HUES48 (cell line): ENCODE measurements at regions not wholly inside any gene's neighbourhood (a gene's known extent, or its start where the extent isn't known, plus 50 kb on each side); places are given as distances from the start of the nearest gene placed in this dataset.

Source experiments
- H3K27ac ChIP-seq: one replicate; pipeline ENCODE4 v1.7.0; 2013; ENCODE audit warnings: low read depth, low read length, inconsistent platforms
- H3K27me3 ChIP-seq: 2 replicates; pipeline ENCODE4 v1.6.1; 2013; ENCODE audit warnings: mild to moderate bottlenecking, low read length; ENCODE audit not compliant: control insufficient read depth, insufficient read depth
- H3K36me3 ChIP-seq: 2 replicates; pipeline ENCODE4 v1.6.1; 2013; ENCODE audit warnings: low read length; ENCODE audit not compliant: control insufficient read depth, insufficient read depth
- H3K4me1 ChIP-seq: 2 replicates; pipeline ENCODE4 v1.6.1; 2013; ENCODE audit warnings: mild to moderate bottlenecking, low read length; ENCODE audit not compliant: control insufficient read depth, insufficient read depth
- H3K4me3 ChIP-seq: 2 replicates; pipeline ENCODE4 v1.5.1; 2013; ENCODE audit warnings: mild to moderate bottlenecking, low read depth, low read length
- H3K9ac ChIP-seq: 2 replicates; pipeline ENCODE4 v1.6.1; 2013; ENCODE audit warnings: mild to moderate bottlenecking, low read depth, low read length, moderate library complexity
- H3K9me3 ChIP-seq: 2 replicates; pipeline ENCODE4 v1.6.1; 2013; ENCODE audit warnings: low read length; ENCODE audit not compliant: control insufficient read depth, insufficient read depth

DNA sequence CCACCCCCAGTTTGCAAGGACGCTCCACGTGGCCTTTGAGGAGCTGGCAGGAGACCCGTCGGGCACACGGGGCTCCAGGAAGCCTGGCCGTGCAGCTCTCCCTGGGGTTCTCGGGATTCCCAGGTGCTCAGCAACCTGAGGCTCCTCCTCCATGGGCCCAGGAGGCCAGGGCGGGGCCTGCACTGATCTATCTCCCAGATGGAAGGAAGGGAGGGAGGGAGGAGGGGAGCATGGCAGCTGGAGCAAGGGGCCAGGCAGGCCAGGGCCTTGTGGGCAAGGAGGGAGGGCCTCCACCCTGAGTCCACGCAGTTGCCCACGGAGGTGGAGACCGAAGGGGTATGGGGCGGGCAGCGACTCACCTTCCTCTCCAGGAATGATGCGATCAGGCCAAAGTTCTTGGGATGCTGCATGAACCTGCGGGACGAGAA, 127.3 kb downstream of the RFLNA start:
- H3K4me3 ChIP-seq: no peak overlapping the region
- H3K27ac ChIP-seq: no peak overlapping the region
- peaks cover 83% of the 10 kb centered on the region for H3K36me3 ChIP-seq
- no peaks in the 10 kb centered on the region; the same call in 1 of the 2 replicates for H3K4me1 ChIP-seq
- H3K9ac ChIP-seq: no peak overlapping the region
- no peaks in the 10 kb centered on the region for H3K27me3 ChIP-seq
- no peaks in the 10 kb centered on the region for H3K9me3 ChIP-seq

DNA sequence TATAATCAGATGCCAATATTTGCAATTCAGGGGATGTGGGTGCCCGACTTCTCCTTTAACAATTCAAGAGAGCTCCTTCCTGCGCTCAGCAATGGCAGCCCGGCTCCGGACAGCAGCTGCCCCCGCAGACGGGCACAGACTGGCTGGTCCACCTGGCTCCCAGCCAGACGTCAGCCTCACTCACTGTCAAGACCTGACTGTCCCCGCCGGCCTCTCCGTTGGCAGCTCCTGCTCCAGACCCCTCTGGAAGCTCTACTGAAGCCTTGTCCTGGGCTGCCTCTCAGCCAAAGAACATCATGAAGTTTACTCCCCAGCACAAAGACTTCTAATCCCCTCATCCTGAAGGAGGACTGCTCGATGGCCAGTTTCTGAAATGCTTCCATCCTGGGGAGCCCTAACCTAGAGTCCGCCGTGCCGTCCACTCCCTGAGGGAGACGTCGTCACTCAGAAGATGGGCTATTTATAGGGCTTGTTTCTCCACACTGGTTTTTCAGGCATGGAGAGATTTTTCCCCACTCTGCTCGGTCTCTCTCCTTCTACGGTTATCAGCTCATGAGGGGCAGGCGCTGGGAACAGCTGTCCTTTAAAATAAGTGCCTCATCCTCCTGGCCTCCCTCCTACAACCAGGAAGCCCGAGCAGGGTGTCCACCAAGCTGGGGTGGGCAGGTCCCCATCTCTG, 126.2 kb downstream of the RFLNA start:
- Histone ChIP-seq H3K4me1 (no peaks in the 10 kb centered on the region; the same call in 1 of the 2 replicates), H3K27me3 (no peaks in the 10 kb centered on the region), H3K9ac (no peak overlapping the region), H3K4me3 (no peak overlapping the region), H3K9me3 (no peaks in the 10 kb centered on the region), H3K36me3 (peaks cover 79% of the 10 kb centered on the region), H3K27ac (no peak overlapping the region)

GRCh38 chr12:124420041-124420995, 125.4 kb downstream of the RFLNA start:
- H3K27me3 ChIP-seq: no peaks in the 10 kb centered on the region
- H3K9ac ChIP-seq: no peak overlapping the region
- H3K4me3 ChIP-seq: no peak overlapping the region
- no peak overlapping the region for H3K27ac ChIP-seq
- H3K36me3 ChIP-seq: peaks cover 71% of the 10 kb centered on the region
- no peaks in the 10 kb centered on the region; the same call in 1 of the 2 replicates for H3K4me1 ChIP-seq
- no peaks in the 10 kb centered on the region for H3K9me3 ChIP-seq

- Histone ChIP-seq H3K36me3 (peaks cover 67% of the 10 kb centered on the region), H3K9me3 (no peaks in the 10 kb centered on the region), H3K9ac (no peak overlapping the region), H3K4me1 (no peaks in the 10 kb centered on the region; the same call in 1 of the 2 replicates), H3K4me3 (no peak overlapping the region), H3K27me3 (no peaks in the 10 kb centered on the region), H3K27ac (no peak overlapping the region)
Measured at GRCh38 chr12:124419292-124420040, 124.6 kb downstream of the RFLNA start.

DNA sequence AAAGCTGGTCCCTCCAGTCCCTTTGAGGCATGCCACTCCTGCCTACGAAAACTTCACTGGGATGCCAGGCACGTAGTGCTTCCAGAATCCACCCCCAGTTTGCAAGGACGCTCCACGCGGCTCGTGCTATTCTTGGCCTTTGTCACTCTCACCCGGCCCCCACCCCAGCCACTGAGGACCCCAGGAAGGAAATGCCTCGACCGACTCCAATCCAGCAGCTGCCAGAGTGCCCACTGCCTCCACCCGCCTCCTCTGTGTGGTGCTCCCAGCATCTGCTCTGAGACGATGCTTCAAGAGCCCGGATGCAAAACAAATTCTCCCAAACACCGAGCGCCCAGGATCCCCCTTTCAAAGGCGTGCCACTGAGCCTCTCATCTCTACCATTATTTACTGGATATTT, 123.9 kb downstream of the RFLNA start:
- H3K36me3 ChIP-seq: peaks cover 66% of the 10 kb centered on the region
- H3K27me3 ChIP-seq: no peaks in the 10 kb centered on the region
- H3K27ac ChIP-seq: no peak overlapping the region
- H3K9me3 ChIP-seq: no peaks in the 10 kb centered on the region
- H3K9ac ChIP-seq: no peak overlapping the region
- H3K4me1 ChIP-seq: no peaks in the 10 kb centered on the region; the same call in 1 of the 2 replicates
- H3K4me3 ChIP-seq: no peak overlapping the region

DNA sequence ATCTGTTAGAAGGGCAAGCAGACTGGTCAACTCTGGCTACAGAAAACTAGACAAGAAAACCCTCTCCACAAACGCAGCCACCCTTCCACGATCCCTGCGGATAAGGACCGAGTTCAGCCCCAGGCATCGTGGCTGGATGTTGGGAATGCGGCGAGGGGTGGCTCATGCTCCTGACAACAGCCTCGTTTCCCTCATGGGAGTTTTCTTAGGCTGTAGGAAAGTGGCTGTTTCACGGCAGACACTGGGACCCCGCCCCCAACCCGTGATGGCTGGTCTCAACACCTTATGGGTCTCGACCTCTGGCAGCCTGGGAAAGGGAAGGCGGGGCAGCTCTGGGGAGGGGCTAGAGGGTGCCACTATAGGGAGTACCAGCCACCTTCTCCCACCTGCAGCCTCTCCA, 123.3 kb downstream of the RFLNA start:
- Histone ChIP-seq H3K9ac (no peak overlapping the region), H3K9me3 (no peaks in the 10 kb centered on the region), H3K27me3 (no peaks in the 10 kb centered on the region), H3K36me3 (peaks cover 63% of the 10 kb centered on the region), H3K27ac (no peak overlapping the region), H3K4me3 (no peak overlapping the region), H3K4me1 (no peaks in the 10 kb centered on the region; the same call in 1 of the 2 replicates)

DNA sequence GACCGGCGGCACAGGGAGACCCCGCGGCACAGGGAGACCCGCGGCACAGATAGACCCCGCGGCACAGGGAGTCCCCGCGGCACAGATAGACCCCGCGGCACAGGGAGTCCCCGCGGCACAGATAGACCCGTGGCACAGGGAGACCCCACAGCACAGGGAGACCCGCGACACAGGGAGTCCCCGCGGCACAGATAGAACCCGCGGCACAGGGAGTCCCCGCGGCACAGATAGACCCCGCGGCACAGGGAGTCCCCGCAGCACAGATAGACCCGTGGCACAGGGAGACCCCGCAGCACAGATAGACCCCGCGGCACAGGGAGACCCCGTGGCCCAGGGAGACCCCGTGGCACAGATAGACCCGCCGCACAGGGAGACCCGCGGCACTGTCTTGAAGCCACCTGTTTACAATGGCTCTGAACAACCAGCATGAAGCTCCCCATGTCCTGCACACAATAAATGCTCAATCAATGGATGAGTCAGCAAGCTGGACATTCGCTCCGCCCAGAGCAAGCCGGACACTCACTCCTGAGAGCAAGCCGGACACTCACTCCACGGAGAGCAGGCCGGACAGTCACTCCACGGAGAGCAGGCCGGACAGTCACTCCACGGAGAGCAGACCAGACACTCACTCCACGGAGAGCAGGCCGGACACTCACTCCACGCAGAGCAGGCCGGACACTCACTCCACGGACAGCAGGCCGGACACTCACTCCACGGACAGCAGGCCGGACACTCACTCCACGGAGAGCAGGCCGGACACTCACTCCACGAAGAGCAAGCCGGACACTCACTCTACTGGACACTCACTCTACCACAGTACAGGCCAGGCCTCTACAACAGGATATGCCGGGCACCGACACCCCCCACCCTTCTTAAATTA, 121.9 kb downstream of the RFLNA start:
- Histone ChIP-seq H3K27me3 (no peaks in the 10 kb centered on the region), H3K36me3 (peaks cover 64% of the 10 kb centered on the region), H3K4me3 (no peak overlapping the region), H3K9ac (no peak overlapping the region), H3K27ac (no peak overlapping the region), H3K9me3 (no peaks in the 10 kb centered on the region), H3K4me1 (no peaks in the 10 kb centered on the region)

DNA sequence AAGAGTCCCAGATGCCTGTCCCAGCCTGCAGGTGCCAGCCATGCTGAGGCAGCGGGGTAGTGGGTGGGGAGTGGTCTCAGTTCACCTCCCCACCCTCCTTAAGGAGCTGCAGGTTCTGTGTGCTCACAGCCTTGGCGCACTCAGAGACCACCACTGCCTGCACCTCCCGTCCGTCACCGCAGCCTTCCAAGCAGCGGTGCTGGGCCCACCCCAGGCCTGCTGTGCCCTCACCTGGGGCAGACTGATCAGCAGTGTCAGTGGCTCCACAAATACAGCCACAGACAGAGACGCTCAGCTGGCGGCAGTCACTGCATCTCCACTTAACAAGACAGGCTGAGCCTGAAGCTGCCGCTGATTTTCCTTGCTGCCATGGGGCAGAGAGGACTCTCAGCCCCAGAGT, 120.2 kb downstream of the RFLNA start:
- Histone ChIP-seq H3K9ac (no peak overlapping the region), H3K36me3 (peaks cover 50% of the 10 kb centered on the region), H3K4me1 (peaks cover 10% of the 10 kb centered on the region), H3K27ac (no peak overlapping the region), H3K9me3 (no peaks in the 10 kb centered on the region), H3K27me3 (no peaks in the 10 kb centered on the region), H3K4me3 (no peak overlapping the region)

DNA sequence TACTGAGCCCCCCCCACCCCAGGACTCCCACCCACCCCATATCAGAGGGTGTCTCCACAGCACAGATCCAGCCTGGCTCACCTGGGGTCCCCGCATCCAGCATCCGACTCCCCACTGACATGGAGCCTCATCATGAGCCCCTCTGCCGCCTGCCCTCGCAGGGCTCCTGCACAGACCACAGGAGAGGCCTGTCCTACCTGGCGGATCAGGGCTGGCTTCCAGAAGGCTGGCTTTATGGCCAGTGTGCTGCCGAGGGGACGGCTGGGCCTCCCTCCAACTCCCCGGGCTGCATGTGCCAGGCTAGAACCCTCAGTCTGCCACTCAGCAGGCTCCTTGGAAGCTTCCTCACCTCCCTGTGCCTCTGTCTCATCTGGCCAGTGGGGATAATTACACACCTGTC, 119.0 kb downstream of the RFLNA start:
- Histone ChIP-seq H3K9me3 (no peaks in the 10 kb centered on the region), H3K27me3 (no peaks in the 10 kb centered on the region), H3K4me1 (peaks cover 10% of the 10 kb centered on the region), H3K36me3 (peaks cover 50% of the 10 kb centered on the region), H3K27ac (no peak overlapping the region), H3K4me3 (no peak overlapping the region), H3K9ac (no peak overlapping the region)

DNA sequence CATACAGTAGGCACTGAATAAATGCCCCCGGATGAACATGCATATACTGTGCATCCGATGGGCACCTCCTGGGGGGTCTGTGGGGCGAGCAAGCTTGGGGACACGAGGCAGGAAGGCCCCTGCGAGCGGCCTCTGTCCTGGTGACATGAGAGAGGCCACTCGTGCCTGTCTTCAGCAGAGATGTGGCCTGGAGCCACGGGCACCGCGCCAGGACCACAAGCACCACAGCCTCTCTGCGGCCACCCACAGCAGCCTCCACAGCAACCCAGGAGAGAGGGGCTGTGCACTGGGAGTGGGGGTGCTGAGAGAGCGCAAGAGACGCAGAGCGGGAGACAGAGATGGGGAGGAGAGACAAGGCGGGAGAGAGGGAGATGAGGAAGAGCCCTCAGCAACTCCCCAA, 118.5 kb downstream of the RFLNA start:
- H3K4me3 ChIP-seq: no peak overlapping the region
- H3K9me3 ChIP-seq: no peaks in the 10 kb centered on the region
- peaks cover 52% of the 10 kb centered on the region for H3K36me3 ChIP-seq
- H3K27ac ChIP-seq: no peak overlapping the region
- H3K9ac ChIP-seq: no peak overlapping the region
- H3K27me3 ChIP-seq: no peaks in the 10 kb centered on the region
- H3K4me1 ChIP-seq: peaks cover 10% of the 10 kb centered on the region
